ENCODE measurements at regions not wholly inside any gene's neighbourhood (a gene's known extent, or its start where the extent isn't known, plus 50 kb on each side); places are given as distances from the start of the nearest gene placed in this dataset.

- TF ChIP-seq ELF4 (IDR thresholded peaks at IDR 0.05) (no peak), TARDBP (IDR thresholded peaks at IDR 0.05) (no peak), SP1 (IDR thresholded peaks at IDR 0.05) (no peak), SUZ12 (IDR thresholded peaks at IDR 0.05) (no peak), ARNT (IDR thresholded peaks at IDR 0.05) (no peak), BHLHE40 (IDR thresholded peaks at IDR 0.05; ENCODE audit: borderline replicate concordance) (no peak), PKNOX1 (IDR thresholded peaks at IDR 0.05) (no peak), HDGF (IDR thresholded peaks at IDR 0.05; ENCODE audit: borderline replicate concordance) (no peak)
Observed at GRCh38 chr4:104625706-104626105, 131.0 kb upstream of the CXXC4 start.

All from HEK293T (cell line).